HG03520 (cell line): ENCODE measurements at regions not wholly inside any gene's neighbourhood (a gene's known extent, or its start where the extent isn't known, plus 50 kb on each side); places are given as distances from the start of the nearest gene placed in this dataset.

ENCODE experiments used
- ATAC-seq: cut with Tn5 transposase; IDR thresholded peaks from one replicate; pipeline ENCODE4 v1.9.1; 2021; ENCODE audit warnings: mild to moderate bottlenecking, moderate library complexity; ENCODE audit not compliant: unreplicated experiment

DNA sequence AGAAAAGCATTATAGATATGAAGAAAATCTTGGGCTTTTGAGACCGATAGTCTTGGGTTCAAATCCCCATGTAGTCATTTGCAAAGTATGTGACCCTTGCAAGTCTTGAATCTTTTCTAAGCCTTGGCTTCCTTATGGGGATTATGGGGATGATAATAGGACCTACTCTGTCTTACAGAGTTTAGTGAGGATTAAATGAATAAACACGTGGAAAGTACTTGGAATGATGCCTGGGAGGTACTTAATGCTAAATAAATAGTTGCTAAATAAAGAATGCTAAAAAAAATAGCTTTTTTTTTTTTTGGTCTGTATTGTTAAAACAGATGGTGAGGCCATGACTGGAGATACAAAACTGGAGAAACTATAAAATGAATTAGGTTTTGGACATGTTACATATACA lies 292.7 kb downstream of the GPAT3 start:
- ATAC-seq, result no peak

DNA sequence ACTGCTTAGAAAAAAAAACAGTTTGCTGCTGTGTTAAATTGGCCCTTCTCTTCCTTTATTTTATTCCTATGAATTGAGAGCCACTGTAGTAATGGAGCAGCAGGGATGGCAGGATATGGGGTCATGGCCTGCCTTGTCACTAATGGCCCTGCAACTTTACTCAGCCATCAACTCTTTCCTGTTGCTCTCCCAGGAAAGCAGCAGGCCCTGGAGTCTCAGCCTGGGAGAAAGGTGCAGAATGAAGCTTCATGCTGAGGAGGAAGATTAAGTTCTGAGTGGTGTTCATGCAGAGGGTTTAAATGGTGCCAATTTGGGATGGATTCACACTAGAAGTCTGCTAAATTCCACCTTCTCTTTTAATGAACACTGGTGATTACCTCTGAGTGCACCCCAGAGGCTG lies 285.6 kb downstream of the GPAT3 start:
- ATAC-seq, result no peak

DNA sequence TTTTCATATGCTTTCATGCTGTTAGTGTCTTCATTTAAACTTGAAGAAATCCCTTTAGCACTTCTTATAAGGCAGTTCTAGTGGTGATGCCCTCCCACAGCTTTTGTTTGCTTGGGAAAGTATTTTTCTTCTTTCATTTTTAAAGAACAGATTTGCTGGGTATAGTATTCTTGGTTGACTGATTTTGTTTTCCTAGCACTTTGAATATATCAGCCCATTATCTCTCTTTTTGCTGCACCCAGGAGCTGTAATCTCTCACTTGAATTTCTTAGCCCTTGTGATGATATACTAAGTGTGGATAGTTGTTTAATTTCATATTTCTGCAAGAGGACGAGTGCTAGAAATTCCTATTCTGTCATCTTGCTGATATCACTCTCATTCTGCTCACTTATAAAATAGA lies 283.7 kb downstream of the GPAT3 start:
- no peak for ATAC-seq

DNA sequence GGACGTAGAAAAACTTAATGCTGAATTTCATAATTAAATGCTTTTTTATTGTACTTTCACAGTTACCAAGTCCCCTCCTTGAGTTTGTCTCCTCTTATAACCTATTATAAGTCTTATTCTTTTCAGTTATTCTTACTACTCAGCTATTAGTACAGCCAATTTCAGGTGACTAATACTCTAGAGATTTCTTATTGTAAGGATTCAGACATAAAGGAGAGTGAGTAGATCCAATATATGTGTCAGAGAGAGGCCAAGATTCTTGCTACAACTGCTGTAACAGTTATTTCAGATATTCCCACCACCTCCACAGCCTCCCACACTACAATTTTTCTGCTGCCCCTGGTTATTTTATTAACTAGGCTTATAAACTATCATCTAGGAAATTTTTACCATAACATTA lies 274.5 kb downstream of the GPAT3 start:
- ATAC-seq, result no peak

DNA sequence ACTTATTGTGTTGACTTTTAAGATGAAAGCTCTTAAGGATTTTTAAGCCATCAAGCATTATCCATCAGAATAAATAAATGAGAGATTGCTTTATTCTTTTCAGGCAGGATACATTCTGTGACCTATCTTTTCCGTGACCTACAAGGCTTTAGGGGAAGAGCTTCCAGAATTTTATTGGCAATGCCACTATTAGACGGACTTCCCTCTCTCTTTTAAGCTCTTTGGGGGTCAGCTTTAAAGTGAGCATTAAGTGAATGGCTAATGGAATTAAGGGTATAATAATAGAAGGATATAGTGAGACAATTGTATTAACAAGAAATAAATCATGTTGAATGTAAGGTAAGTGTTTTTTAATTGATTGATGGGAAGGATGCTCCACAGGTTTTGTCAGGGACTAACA lies 273.7 kb downstream of the GPAT3 start:
- no peak for ATAC-seq

DNA sequence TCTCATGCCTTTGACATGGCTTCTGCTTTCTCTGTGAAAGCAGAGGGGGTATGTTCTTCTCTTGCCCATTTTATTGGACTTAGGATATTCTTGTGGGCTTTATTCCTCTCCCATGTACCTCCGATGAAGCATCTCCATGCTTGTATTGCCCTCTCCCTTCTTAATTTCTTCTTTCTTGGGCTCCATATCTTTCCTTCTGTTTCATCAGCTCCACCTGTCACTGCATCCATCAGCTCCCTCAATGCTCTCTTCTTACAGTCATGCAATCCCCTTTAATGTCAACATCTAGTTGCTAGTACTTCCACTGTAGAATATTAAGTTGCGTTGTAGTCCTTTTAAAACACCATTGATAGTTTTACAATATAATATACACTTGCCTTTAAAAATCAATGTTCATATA lies 257.6 kb downstream of the GPAT3 start:
- ATAC-seq, result no peak

DNA sequence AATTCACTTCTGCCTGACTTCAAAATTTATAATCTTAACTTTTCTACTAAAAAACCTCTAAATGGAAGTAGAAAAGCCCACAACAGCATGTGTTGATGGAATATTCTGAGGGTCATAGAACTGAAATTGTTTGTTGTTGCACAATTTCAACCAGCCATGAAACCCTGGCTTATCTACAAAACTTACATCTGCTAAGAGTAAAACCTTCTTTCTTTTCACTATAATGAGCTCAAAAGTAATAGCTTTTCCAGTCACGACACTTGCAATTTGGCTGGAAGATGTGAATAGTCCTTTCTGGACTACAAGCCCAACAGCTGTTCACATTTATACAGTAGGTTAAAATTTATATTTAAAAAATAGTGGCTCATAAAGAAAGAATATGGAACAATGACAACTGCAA lies 250.0 kb downstream of the GPAT3 start:
- no peak for ATAC-seq

DNA sequence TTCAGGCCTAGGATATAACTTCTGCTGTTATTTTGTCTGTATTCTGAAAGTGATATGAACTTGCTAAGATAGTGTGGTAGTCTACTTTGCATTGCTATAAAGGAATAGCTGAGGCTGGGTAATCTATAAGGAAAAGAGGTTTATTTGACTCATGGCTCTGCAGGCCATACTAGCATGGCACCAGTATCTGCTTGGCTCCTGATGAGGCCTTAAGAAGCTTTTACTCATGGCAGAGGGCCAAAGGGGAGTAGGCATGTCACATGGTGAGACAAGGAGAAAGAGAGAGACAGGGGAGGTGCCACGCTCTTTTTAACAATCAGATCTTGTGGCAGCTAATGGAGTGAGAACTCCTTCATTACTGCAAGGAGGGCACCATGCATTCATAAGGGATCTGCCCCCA lies 247.3 kb downstream of the GPAT3 start:
- no peak for ATAC-seq

DNA sequence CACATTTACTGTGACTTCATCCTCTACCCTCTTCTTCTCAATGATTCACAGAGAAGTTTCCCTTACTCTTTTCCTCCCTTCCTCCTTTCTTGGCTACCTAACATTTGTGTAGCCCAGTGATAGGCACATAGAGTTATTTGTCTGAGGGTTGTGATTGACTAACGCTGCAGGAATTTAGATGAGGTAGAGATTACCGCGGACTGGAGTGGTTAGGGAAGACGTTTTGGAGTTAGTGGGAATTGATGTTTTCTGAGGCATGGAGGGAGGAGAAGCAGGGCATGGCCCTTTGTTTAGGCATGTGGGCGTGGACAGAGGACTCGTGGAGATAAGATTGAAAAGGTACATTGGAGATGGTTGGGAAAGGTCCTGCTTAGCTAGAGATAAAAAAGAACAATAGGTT lies 246.7 kb downstream of the GPAT3 start:
- no peak for ATAC-seq

DNA sequence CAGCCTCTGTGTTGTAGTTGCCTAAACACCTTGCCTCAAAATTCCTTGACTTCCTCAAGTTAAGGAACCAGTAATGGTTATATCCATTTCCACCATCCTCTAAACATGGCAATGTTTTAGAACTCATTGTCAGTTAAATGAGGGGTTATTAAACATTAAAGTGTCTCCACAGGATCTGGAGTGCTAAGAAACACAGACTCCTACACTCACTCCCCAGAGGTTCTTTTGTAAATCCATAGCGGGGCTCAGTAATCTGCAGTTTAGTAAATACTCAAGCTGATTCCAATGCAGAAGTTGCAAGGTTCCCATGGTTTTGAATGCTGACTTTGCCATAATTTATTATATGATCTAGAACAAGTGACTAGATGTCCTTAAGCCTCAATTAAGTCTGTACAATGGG lies 245.5 kb downstream of the GPAT3 start:
- no peak for ATAC-seq

DNA sequence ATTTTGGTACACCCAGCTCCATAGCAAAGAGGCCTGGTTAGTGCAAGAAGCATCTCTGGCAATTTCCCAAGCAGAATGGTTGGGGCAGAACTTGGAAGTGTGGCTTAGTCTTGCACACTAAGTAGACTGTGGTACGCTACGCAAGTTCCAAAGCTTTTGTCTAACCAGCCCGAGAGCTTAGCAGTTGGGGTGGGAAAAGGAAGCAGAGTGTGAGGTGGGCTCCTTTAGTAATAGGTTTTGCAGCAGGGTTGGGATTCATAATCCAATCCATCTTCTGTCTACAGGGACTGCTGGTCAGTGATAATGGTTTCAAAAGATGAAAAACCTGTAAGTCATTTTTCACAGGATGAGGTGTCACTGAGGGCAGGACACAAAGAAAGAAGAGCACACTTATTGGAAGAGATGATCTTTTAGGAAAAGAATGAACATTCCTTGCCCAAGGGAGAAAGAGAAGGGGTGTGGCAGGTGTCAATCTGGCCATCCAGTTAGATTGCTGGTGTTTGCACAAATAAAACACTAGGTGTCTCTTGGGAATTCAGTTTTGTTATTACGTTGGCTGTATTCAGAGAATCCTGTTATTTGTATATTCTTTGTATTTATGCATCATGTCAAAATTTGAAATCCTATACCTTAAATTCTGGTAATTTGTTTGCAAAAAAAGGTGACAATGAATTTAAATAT lies 244.3 kb downstream of the GPAT3 start:
- no peak for ATAC-seq

DNA sequence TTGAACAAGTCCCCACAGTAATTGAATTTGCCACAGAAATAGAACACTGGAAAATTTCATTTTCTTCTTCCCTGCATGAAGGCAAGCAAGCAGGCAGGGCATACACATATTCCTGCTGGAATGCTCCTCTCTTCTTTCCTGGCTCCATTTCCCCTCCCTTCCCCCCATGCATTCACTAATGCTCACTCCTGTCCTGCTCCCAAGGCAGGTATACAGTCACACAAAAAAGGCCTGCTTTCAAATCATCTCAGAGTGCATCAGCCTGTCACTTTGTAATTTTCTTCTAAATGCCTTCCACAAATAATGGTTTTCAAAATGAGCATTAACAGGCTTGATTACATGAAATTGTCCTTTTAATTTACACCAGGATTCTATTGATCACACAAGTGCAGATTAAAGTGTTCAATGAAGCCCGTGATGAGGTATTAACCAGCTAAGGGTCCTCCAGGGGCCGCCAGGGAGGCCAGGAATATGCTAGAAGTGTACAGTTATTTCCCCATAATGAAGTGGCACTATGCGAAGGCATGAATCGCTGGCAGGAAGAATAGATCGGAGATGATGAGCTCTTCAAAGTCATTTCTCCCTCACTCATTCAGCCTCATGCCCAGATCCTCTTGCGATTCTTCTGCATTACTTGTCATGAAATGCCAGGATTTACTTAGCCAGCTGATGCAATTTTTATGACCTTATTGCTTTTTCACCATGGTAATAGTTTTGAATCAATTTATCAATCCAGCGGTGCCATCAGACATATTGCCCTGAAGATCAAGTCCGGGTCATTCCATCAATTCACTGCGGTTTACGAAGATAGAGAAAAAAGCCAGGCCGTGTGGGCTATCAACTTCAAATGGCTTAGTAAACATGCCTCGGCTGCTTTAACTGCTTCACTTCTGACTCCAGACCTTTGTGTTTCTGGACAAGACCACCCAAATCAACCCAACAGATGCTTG lies 243.5 kb downstream of the GPAT3 start:
- no peak for ATAC-seq

DNA sequence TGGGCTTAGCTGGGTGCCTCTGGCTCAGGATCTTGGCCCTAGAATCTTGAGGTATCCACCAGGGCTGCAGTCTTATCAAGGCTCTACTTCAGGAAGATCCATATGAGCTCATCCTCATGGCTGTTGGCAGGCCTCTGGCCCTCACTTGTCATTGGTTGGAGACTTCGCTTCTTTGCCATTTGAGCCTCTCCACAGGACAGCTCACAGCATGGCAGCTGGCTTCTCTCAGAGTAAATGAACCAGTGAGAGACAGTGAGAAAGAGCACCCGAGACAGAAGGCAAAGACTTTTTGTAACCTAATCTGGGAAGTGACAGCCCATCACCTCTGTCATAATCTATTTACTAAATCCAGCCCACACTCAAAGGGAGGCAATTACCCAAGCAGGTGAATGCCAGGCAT lies 236.8 kb downstream of the GPAT3 start:
- no peak for ATAC-seq

DNA sequence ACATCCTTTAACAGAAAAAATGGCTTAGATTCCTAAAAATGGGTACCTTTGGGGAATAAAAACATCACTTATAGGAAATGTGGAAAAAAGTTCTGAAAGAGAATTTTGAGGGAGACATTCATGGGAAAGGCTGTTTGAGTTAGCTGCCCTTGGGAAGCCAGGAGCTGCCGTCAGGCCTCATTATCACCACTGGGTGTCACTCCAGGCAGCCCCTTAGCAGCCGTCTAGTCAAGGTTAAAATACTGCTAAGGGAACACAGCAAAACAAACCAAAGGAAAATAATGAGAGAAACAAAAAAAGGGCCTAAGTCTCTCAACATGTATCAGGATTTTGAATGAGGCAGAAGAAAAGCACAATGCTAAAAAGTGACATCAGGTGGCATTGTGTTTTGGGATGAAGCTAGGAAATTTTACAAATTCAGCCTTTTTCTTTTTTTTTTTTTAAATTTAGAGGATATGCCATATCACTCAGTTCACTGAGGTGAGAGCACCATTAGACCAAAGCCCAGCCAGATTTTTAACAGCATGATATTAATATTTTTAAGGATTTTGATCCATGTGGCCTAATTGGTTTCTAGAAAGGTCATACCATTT lies 235.3 kb downstream of the GPAT3 start:
- ATAC-seq, result no peak

DNA sequence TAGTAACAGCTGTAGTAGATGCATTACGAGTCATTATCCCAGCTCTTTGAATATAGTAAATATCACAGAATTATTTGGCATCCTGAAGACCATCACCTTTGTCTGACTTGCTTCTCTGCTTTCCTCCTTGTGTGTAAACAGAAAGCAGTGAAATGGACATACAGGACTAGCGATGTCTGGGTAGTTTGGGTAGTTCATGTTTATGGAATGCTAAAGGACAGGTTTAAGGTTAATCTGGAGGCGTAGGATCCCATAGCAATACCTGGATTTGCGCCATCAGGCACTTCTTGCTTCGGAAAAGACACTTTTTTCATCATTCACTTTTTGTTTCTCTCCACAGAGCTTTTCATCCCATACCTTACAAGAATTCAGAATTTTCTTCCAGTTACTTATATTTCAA lies 232.2 kb downstream of the GPAT3 start:
- ATAC-seq, result no peak

DNA sequence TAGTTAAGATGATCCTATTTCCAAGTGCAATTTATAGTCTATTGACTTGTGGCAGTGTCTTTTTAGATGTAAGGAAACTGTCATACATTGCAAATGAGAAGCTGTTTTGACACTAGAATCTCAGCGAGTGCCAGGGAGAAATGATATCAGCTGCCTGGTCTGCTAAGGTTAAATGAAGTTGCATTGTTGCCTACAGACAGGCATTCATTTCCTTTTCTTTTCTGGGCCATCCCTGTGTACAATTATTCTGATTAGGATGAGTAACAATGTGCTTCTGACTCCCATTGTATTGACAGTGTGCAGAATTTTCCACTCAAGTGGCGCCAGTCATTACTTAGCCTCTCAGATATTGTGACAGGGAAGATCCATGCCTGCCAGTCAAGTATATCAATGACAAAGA lies 231.2 kb downstream of the GPAT3 start:
- no peak for ATAC-seq

DNA sequence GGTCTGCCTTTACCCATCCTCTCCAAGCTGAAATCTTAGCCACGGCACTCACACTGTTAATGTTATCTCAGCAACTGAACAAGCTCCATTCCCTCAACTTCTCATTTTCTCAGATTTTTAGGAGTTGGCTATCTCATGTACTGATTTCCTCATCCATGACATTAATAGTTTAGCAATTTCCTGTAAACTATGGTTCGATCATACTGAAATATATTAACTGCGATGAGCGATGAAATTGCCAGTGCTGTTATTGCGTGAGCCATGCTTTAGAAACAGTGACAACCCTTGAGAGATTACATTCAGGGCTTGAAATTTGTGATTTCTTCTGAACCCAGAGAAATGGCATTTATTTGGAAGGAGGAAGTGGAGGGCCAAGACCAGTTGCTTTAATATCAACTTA lies 223.7 kb downstream of the GPAT3 start:
- no peak for ATAC-seq

DNA sequence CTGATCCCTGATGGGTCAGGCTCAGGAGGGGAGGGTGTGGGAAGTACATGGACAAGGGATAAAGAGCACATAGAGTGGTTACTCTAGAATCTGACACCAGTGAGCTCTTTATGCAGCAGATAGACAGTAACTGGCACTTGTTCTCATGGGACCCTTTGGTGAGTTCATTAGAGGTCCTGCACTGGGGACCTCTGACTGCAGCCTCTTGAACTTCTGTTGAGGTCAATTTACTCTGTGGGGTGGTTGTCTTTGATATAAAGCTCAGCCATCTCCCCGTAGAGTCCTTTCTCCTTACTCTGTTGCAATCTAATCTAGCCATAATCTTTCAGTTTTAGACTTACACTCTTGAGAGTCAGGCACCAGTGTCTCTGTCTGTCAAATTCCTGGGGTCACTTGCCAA lies 222.4 kb downstream of the GPAT3 start:
- ATAC-seq, result no peak

DNA sequence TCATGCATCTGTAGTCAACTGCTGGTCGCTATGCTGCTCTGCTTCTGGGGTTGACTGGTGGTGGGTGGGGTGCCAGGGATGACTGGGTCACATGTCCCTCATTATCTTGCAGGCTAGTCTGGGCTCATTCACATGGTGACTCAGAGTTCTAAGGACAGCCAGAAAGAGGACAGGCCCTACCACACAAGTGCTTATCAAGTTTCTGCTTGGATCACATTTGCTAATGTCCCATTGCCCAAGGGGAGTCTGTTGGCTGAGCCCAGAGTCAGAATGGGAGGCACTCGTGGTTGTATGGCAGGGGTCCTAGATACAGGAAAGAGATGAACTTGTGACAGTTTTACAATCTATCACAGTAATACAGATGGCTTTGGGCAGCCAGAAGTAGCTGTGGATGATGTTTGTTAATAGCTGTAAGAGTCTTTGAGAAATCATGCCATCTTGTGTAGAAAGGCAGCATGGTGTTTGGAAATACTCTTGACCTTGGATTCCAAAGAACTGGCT lies 221.3 kb downstream of the GPAT3 start:
- no peak for ATAC-seq

DNA sequence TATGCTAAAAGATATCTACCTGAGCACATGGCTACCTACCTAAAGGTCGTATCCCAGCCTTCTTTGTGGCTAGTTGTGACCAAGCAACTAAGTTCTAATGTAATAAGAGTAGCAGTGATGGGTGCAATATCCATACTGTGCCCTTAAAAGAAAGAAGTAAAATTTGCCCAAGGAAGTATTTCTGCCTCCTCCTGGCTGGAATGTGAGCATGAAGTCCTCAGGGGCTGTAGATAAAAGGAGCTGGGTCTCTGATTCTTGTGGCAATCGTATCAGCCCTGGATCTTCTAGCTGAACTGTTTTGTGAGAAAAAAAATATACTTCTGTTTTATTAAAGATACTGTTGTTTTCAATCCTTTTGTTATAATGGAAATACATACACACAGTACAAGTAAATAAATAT lies 217.4 kb downstream of the GPAT3 start:
- no peak for ATAC-seq

DNA sequence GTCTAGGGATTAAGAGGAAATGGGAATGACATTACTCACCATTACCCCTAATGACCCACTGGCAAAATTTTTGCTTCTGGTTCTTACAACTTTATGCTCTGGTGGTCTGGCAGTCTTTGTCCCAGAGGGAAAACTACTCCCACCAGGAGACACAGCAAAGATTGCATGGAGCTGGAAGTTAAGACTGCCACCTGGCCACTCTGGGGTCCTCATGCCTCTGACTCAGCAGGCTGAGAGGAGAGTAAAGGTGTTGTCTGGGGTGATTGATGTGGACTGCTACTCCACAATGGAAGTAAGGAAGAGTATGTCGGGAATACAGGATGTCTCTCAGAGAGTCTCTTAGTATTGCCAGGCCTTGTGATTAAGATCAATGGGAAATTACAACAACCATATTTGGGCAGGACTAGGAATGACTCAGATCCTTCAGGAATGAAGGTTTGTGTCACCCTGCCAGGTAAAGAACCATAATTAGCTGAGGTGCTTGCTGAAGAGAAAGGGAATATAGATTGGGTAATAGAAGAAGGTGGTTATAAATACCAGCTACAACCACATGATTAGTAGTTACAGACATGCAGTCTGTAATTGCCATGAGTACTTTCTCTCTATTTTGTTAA lies 215.5 kb downstream of the GPAT3 start:
- no peak for ATAC-seq
